Psoas muscle (tissue), 7 donors: ENCODE measurements at regions not wholly inside any gene's neighbourhood (a gene's known extent, or its start where the extent isn't known, plus 50 kb on each side); places are given as distances from the start of the nearest gene placed in this dataset.

Experiments used
- ATAC-seq, 4 donors: fragments of 200-7000 bp; cut with Tn5 transposase; one replicate each; pipeline ENCODE4 v1.9.1; 2020; ENCODE audit warnings: moderate library complexity in 3 of 4, mild to moderate bottlenecking in 2 of 4
- DNase-seq, 2 donors: peaks; one replicate each; pipeline ENCODE4 v3.0.0-alpha.2; 2020
- H3K27ac ChIP-seq: fragments of 200-600 bp; one replicate; pipeline ENCODE4 v1.8.0; 2022
- H3K27me3 ChIP-seq, 3 donors: fragments of 200-600 bp in 1 of 3; one replicate each; pipeline versions ENCODE4 v1.6.1 to v1.8.0; 2013 to 2022; ENCODE audit warnings: low read length in 2 of 3, mild to moderate bottlenecking in 2 of 3, moderate library complexity in 1 of 3; ENCODE audit not compliant: insufficient read depth in 3 of 3
- H3K36me3 ChIP-seq, 2 donors: fragments of 200-600 bp in 1 of 2; one replicate each; pipeline versions ENCODE4 v1.6.1 to v1.8.0; 2013 to 2022; ENCODE audit warnings: low read depth in 1 of 2, mild to moderate bottlenecking in 1 of 2, moderate library complexity in 1 of 2; ENCODE audit not compliant: insufficient read depth in 1 of 2
- H3K4me1 ChIP-seq: fragments of 200-600 bp; one replicate; pipeline ENCODE4 v1.8.0; 2022
- H3K4me3 ChIP-seq: fragments of 200-600 bp; one replicate; pipeline ENCODE4 v1.8.0; 2022; ENCODE audit warnings: mild to moderate bottlenecking
- H3K9me3 ChIP-seq: fragments of 200-600 bp; one replicate; pipeline ENCODE4 v1.8.0; 2022
- WGBS, 3 donors: extraction: QIAGEN DNeasy Blood & Tissue Kit; methylation state at CpG; one replicate each; pipeline versions ENCODE4 v1.1.6 to v1.1.7; 2013; 5-methylcytosine and 5-hydroxymethylcytosine counted together
- intact Hi-C, 2 donors: fragments of 100-400 bp; cut with DNase I; formaldehyde crosslinking; loops; one replicate each; pipeline versions ENCODE4 v1.11.0 to v1.14.2; 2022
- TF ChIP-seq, protein P1 (sequence below): fragments of 200-600 bp; IDR thresholded peaks from one replicate; pipeline ENCODE4 v1.8.0; 2022; ENCODE audit warnings: antibody characterized with exemption
- donor health status: healthy with polysubstance abuse.
- donor health status: DM: no; HTN: no; CAD: no; lungs with moderate emphysema.
- donor health status: Bipolar disorder and iron deficiency.
- donor health status: healthy.
- donor health status: DM: yes; HTN: yes; CAD: no.
- donor health status: DM: no; HTN: no; CAD: no.
- donor health status: DM: yes; HTN: yes; CAD: no.

DNA sequence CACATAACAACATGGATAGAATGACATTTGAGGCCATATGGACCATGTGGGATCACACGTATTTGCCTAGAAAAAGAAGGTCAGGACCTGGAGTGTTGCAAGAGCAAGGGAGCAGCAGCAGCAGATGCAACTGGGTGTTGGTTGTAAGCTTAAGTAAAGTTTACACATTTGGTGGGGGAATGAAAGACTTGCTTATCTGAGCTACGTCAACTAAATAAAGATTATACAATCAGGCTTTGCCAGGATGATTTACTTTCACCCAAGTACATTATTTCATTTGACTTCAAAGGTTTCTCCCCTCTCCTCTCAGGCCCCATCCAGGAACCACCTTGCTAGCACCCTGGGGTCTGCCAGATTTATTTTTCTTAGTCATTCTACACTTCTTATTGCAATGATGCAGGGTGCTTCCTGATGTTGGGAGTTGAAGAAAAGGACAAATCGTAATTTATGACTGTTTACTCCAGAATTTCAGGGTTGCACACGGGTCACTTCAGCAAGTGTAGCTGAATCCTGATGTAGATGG, 591.9 kb upstream of the IGFBP3 start:
- H3K4me3 ChIP-seq: no peak overlapping the region
- H3K27me3 ChIP-seq: no peaks in the 10 kb centered on the region
- no peaks in the 10 kb centered on the region for H3K4me1 ChIP-seq
- intact Hi-C loops: no loop called here
- WGBS, 3 donors: 63 to 77% (median 69%) methylated on average over 4 of the region's 4 CpGs
- H3K36me3 ChIP-seq: no peaks in the 10 kb centered on the region
- H3K27ac ChIP-seq: no peak overlapping the region
- ATAC-seq (no peak), DNase-seq (no peak)
- H3K9me3 ChIP-seq: no peaks in the 10 kb centered on the region
- TF ChIP-seq, protein P1, sequence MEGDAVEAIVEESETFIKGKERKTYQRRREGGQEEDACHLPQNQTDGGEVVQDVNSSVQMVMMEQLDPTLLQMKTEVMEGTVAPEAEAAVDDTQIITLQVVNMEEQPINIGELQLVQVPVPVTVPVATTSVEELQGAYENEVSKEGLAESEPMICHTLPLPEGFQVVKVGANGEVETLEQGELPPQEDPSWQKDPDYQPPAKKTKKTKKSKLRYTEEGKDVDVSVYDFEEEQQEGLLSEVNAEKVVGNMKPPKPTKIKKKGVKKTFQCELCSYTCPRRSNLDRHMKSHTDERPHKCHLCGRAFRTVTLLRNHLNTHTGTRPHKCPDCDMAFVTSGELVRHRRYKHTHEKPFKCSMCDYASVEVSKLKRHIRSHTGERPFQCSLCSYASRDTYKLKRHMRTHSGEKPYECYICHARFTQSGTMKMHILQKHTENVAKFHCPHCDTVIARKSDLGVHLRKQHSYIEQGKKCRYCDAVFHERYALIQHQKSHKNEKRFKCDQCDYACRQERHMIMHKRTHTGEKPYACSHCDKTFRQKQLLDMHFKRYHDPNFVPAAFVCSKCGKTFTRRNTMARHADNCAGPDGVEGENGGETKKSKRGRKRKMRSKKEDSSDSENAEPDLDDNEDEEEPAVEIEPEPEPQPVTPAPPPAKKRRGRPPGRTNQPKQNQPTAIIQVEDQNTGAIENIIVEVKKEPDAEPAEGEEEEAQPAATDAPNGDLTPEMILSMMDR: no peak

DNA sequence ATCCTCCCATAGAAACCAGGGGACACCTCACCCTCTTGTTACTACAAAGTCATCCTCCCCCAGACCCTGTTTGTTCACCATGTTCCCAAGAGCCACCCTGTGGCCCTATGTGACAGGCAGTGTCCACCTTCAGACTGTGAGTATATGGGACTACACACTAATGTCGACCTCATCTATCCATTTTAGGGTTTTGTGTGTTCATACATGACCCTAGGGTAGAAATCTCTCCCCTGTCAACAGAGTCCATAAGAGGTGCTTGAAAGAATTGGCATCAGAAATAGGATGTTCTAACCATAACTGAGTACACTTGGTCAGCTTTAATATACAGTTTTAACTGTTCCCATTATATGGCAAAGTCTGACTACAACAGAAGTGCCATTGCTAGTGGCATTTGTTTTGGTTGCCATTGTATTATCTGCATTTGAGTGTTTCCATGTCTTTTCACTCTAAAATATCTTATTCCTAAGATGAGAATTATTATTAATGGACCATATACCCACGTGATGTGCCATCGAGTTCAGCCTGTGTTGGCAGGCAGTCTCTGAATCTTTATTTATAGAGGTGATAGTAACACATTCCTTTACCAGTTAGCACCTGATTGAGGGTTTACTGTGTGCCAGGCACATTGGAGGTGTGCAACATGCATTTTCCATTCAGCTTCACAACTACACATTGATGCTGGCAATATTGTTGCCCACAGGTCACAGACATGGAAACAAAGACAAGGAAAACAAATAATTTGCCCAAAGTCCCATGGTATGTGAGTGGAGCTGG, 590.6 kb upstream of the IGFBP3 start:
- DNase-seq (no peak), ATAC-seq (no peak)
- no peaks in the 10 kb centered on the region for H3K36me3 ChIP-seq
- H3K9me3 ChIP-seq: no peaks in the 10 kb centered on the region
- intact Hi-C loops: no loop called here
- 68 to 81% (median 73%) methylated on average over 3 of the region's 3 CpGs for WGBS, 3 donors
- H3K4me3 ChIP-seq: no peak overlapping the region
- no peaks in the 10 kb centered on the region for H3K27me3 ChIP-seq
- no peak overlapping the region for H3K27ac ChIP-seq
- TF ChIP-seq, protein P1: no peak
- H3K4me1 ChIP-seq: no peaks in the 10 kb centered on the region

DNA sequence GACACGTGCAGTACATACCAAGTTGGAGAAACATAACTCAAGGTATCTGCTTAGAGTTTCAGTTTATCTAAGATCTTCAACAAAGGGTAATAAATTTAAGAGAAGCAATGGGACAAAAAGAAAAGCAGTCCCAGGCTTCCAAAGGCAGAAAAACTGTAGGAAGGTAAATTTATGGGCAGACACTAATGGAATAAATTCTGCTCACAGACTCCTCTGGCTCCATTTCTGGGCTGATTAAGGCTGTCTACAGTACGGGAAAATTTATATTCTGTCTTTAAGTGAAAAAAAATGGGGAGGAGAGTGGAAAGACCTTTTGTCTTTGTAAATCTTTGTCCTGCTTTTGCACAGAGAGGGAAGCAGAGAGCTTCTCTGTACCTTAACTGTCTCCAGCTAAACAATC, 587.5 kb upstream of the IGFBP3 start:
- DNase-seq: no peak
- Histone ChIP-seq H3K36me3 (no peaks in the 10 kb centered on the region), H3K9me3 (no peaks in the 10 kb centered on the region), H3K4me1 (no peaks in the 10 kb centered on the region), H3K27ac (no peak overlapping the region), H3K27me3 (no peaks in the 10 kb centered on the region), H3K4me3 (no peak overlapping the region)
- intact Hi-C loops: no loop called here
- WGBS, 3 donors: 37 to 52% (median 48%) methylated on average over 2 of the region's 2 CpGs
- TF ChIP-seq, protein P1: no peak
- no peak for ATAC-seq

DNA sequence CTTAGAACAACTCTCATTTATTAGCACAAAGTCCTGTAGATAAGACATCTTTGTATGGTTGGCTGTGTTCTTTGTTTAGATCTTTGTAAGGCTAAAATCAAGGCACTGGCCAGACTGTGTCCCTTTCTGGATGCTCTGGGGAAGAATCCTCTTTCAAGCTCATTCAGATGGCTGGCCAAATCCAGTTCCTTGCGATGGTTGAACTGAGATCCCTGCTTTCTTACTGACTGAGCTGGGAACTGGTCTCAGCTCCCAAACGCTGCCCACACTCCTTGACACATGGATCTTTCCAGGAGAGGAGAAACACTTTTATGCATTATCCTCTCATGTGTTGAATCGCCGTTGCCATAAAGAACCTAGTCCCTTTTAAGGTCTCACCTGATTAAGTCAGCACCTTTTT, 586.5 kb upstream of the IGFBP3 start:
- no peaks in the 10 kb centered on the region for H3K9me3 ChIP-seq

More for the DNA sequence above, 586.5 kb upstream of the IGFBP3 start:
- Histone ChIP-seq H3K4me3 (no peak overlapping the region), H3K36me3 (no peaks in the 10 kb centered on the region), H3K27ac (no peak overlapping the region), H3K4me1 (no peaks in the 10 kb centered on the region), H3K27me3 (no peaks in the 10 kb centered on the region)
- ATAC-seq (no peak), DNase-seq (no peak)
- TF ChIP-seq, protein P1: no peak
- 81 to 86% (median 81%) methylated on average over 4 of the region's 4 CpGs for WGBS, 3 donors
- intact Hi-C loops: no loop called here
